ENCODE measurements at regions not wholly inside any gene's neighbourhood (a gene's known extent, or its start where the extent isn't known, plus 50 kb on each side); places are given as distances from the start of the nearest gene placed in this dataset.

- DNase-seq, result peak in 1 of 2 experiments; percentile 4
Measured at GRCh38 chr15:85943151-85943550, 136.5 kb upstream of the AGBL1 start.

GRCh38 chr15:85943791-85944190 lies 135.9 kb upstream of the AGBL1 start:
- no peak for DNase-seq

- DNase-seq, result peak in 1 of 2 experiments; percentile 30
Measured at GRCh38 chr15:85947021-85947420, 132.7 kb upstream of the AGBL1 start.

DNA sequence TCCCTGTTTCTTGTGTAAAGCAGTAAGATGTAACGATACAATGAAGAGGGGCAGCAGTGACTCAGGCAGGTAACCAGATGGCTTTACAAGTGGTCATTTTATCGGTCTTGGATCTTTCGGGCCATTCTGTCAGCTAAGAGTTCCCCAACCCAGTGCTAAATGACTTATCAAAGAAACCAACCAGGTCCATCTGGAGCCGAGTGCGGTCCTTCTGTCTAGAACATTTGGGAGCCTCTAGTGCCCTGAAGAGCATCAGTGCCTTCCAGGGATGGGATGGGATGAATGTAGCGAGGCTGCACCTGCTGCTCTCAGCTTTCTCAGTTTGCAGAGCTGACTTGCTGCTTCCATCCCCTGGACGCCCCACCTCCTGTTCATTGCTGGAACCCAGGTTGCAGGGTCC lies 131.7 kb upstream of the AGBL1 start:
- no peak for DNase-seq

DNA sequence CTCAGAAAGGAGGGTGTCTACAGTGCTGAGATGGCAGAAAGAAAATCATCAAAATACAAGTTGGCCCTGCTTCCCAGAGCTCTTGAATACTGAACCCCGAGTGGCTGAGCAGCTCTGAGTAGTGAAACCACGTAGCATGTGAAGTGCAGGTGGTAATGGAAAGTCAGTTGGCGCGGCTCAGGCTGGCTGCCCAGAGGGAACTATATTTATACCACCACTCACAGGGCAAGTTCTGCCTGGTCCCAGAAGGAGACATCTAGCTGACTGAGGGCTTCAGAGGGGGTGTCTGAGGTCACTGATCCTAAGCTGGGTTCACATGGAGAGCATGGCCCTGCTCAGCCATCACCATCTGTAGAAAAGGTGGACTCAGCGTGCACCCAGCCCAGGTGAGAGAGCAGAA lies 129.6 kb upstream of the AGBL1 start:
- no peak for DNase-seq

GRCh38 chr15:85954586-85954985 lies 125.1 kb upstream of the AGBL1 start:
- DNase-seq, result no peak

- no peak for DNase-seq
Measured at GRCh38 chr15:85955501-85956391, 123.9 kb upstream of the AGBL1 start.

GRCh38 chr15:85956532-85957275 lies 123.0 kb upstream of the AGBL1 start:
- DNase-seq, result no peak

DNA sequence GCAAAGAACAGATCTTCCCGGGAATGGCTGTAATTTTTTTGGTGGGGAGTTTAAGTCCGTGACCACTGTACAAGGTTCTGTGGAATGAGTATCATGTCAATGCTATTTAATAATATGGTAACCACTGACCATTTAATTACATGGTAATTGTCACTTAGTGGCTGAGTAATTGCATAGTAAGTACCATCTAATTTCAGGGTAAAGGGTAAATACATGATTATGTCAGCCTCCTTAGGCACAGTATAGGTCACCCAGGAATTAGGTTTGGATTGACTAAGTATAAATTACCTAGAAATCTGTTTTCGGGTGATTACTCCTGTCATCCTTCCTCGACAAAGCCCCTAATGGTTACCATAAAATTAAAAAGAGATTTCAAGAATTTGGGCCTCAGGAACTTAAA lies 120.1 kb upstream of the AGBL1 start:
- DNase-seq, result no peak

GRCh38 chr15:85960381-85960780 lies 119.3 kb upstream of the AGBL1 start:
- DNase-seq, result no peak

- DNase-seq, result no peak
Measured at GRCh38 chr15:85961821-85962220, 117.8 kb upstream of the AGBL1 start.

DNA sequence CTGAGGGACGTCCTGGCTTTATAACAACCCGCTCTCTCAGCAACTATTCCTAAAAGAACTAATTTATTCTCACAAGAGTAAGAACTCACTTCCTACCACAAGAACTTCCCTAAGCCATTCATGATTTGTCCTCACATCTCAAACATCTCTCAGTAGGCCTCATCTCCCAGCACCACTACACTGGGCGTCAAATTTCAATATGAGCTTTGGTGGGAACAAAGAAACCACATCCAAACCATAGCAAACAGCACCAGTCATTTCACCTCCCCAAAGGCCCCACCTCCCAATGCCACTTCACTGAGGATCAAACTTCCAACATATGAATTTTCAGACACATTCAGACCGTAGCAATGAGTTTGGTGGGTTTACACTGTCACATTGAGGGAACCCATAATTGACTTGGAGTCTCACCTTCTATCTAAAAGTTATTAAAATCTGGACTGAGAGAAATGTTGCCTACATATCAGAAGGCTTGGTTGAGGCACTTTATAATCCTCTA lies 116.4 kb upstream of the AGBL1 start:
- DNase-seq, result no peak

- no peak for DNase-seq
Measured at GRCh38 chr15:85964471-85964870, 115.2 kb upstream of the AGBL1 start.

DNA sequence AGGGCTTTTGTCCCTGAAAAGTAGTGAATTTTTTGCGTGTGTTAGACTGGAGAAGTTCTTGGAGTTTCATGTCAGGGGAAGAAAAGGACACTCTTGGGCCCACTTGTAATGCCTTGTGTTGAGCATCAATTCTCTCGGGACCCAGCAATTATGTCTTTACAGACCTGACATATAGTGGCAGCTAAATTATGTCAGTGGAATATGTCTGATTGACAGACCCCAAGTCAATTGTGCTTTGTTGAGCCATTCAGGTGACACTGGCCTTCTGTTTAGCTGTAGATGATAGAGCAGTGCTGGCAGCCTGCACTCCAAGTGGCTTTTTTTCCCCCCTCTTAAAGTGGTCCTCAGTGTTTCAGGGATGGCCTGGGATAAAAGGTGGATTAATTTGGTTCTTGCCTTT lies 112.1 kb upstream of the AGBL1 start:
- DNase-seq, result no peak

DNA sequence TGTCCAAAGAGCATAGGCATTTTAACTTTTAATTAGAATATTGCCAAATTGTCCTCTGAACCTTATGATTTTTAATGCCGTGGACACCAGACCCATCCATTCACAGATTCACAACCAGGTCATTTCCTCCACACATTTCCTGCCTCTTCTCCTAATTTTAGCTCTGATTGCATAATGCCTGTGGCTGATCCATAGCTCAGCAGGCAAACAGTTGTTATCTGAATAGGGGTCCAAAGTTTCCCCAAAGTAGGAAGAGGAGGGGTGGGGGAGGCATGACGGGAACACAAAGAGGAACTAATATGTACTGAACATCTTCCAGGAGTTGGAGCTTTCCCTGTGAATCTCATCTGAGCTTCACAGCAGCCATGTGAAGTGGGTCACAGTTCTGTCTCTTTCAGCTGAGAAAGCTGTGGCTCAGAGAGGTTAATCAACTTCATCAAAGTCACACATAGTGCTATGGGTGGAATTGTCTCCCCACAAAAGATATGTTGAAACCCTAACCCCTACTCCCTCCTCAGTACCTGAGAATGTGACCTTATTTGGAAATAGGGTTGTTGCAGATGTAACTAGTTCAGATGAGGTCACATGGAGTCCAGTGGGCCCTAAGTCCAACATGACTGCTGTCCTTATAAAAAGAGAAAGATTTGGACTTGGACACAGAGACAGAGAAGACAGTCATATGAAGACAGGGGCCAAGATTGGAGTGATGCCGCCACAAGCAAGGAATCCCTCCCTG lies 106.7 kb upstream of the AGBL1 start:
- no peak for DNase-seq

- peak in 1 of 2 experiments; percentile 4 for DNase-seq
Measured at GRCh38 chr15:85973584-85974347, 105.9 kb upstream of the AGBL1 start.

DNA sequence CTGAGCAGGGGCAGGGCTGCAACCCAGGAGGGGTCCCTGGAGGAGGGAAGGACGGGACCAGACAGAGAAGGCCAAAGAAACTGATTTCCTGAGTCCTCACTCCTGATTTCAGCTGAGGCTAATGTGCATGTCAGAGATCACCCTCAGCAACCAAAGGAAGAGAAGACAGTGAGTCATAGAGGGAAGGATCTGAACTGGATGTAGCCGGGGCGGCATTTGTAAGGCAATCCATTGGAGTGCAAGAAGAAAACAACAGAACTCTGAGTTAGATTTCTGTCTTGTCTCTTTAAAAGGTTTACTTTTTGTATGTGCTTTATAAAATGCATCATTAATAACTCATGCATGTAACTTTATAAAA lies 105.3 kb upstream of the AGBL1 start:
- DNase-seq, result no peak

DNA sequence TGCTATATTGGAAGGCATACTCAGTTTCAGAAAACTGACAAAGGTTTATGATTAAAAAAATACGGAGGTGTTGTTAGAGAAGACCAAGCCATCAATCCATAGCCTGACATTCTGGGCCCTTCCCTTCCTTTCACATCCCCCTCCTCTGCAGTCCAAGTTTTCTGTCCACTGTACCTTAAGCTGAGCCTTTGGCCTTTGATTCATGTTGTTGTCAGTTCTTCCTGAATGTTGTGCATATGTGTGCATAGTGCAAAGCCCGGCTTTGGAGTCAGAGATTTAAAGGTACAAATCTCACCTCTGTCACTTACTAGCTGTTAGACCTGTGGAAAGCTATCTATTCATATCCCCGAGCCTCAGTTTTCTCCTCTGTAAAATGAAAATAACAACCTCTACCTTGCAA lies 104.9 kb upstream of the AGBL1 start:
- DNase-seq, result no peak

GRCh38 chr15:85976102-85976501 lies 103.6 kb upstream of the AGBL1 start:
- no peak for DNase-seq

DNA sequence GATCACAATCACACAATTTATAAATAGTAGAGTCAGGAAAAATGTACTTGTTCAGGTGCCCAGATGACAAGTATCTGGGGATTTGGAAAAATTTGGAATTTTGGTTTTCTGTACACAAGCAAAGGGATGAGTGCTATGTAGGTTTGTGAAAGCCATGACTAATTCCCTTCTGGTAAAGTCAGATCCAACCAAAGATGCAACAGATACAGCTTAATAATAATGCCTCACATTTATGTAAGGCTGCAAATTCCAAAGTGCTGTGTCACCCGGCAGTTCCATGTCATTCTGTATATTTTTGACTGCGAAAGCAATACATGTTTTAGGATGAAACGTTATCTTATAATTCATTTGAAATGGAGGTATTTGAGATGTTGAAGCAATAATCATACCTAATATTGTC lies 102.7 kb upstream of the AGBL1 start:
- no peak for DNase-seq

DNA sequence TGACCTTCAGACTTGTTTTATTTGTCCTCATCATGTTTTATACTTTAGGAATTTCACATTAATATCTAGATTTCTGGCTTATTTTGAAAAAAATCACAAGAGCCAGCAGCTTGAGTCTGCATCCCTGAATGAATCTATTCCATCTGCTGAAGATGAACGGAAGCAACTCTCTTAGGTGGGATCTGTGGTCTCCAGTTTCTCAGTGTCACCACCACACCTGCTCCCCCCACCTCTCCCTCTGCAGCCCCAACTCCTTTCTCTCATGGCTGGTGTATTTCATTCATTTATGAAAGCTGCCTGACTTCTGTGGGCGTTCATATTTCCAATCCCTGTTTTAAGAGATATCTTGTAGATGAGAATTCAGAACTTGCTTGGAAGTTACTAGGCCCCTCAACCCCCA lies 102.1 kb upstream of the AGBL1 start:
- no peak for DNase-seq

DNA sequence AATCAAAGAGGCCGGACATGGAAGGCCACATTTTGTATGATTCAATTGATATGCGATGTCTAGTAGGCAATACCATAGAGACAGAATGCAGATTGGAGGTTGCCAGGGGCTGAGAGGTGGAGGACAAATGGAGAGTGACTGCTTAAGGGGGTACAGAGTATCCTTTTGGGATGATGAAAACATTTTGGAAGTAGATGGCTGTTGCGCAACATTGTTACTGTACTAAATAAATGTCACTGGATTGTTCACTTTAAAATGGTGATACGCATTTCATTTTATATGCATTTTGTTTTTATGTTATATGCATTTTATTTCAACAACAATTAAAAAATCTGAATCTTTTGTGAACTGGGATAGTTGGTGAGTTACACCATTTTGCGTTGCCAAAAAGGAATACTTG lies 99.7 kb upstream of the AGBL1 start:
- no peak for DNase-seq

GRCh38 chr15:85980946-85981345 lies 98.7 kb upstream of the AGBL1 start:
- DNase-seq, result no peak
